ENCODE measurements at regions not wholly inside any gene's neighbourhood (a gene's known extent, or its start where the extent isn't known, plus 50 kb on each side); places are given as distances from the start of the nearest gene placed in this dataset.

GRCh38 chr20:6831461-6831860 lies 64.0 kb downstream of the BMP2 start:
- no peak overlapping the region for H3K27ac ChIP-seq
- no peaks in the 10 kb centered on the region for H3K36me3 ChIP-seq
- intact Hi-C loops (cut with DNase I; ENCODE audit: low total_unique reads) = no loop called here
- no peak overlapping the region for H3K4me3 ChIP-seq
- no peaks in the 10 kb centered on the region for H3K27me3 ChIP-seq
- no peaks in the 10 kb centered on the region for H3K4me1 ChIP-seq
- no peak for DNase-seq
- TF ChIP-seq POLR2A (IDR thresholded peaks at IDR 0.05) = no peak
- TF ChIP-seq CTCF (IDR thresholded peaks at IDR 0.05) = no peak
- H3K9me3 ChIP-seq = no peaks in the 10 kb centered on the region

- Histone ChIP-seq H3K4me1 (no peaks in the 10 kb centered on the region), H3K36me3 (no peaks in the 10 kb centered on the region), H3K9me3 (no peaks in the 10 kb centered on the region), H3K27me3 (no peaks in the 10 kb centered on the region), H3K4me3 (no peak overlapping the region), H3K27ac (no peak overlapping the region)
- TF ChIP-seq POLR2A (IDR thresholded peaks at IDR 0.05) (no peak), CTCF (IDR thresholded peaks at IDR 0.05) (no peak)
- no peak for DNase-seq
- intact Hi-C loops (cut with DNase I; ENCODE audit: low total_unique reads) = no loop called here
These were observed 65.3 kb downstream of the BMP2 start for GRCh38 chr20:6832811-6833210.

GRCh38 chr20:6835609-6836008 lies 68.1 kb downstream of the BMP2 start:
- H3K9me3 ChIP-seq = no peaks in the 10 kb centered on the region
- H3K4me3 ChIP-seq = no peak overlapping the region
- no peaks in the 10 kb centered on the region for H3K4me1 ChIP-seq
- DNase-seq = no peak
- intact Hi-C loops (cut with DNase I; ENCODE audit: low total_unique reads) = no loop called here
- no peaks in the 10 kb centered on the region for H3K36me3 ChIP-seq
- no peak overlapping the region for H3K27ac ChIP-seq
- TF ChIP-seq CTCF (IDR thresholded peaks at IDR 0.05) = no peak
- no peak for TF ChIP-seq POLR2A (IDR thresholded peaks at IDR 0.05)
- no peaks in the 10 kb centered on the region for H3K27me3 ChIP-seq

GRCh38 chr20:6836821-6837374 lies 69.4 kb downstream of the BMP2 start:
- Histone ChIP-seq H3K4me1 (no peaks in the 10 kb centered on the region), H3K27ac (no peak overlapping the region), H3K36me3 (no peaks in the 10 kb centered on the region), H3K9me3 (no peaks in the 10 kb centered on the region), H3K27me3 (no peaks in the 10 kb centered on the region), H3K4me3 (no peak overlapping the region)
- no peak for TF ChIP-seq POLR2A (IDR thresholded peaks at IDR 0.05)
- TF ChIP-seq CTCF (IDR thresholded peaks at IDR 0.05) = no peak
- intact Hi-C loops (cut with DNase I; ENCODE audit: low total_unique reads) = no loop called here
- DNase-seq = no peak

GRCh38 chr20:6837730-6838129 lies 70.2 kb downstream of the BMP2 start:
- H3K36me3 ChIP-seq = no peaks in the 10 kb centered on the region
- intact Hi-C loops (cut with DNase I; ENCODE audit: low total_unique reads) = no loop called here
- H3K4me3 ChIP-seq = no peak overlapping the region
- H3K4me1 ChIP-seq = no peaks in the 10 kb centered on the region
- no peak overlapping the region for H3K27ac ChIP-seq
- no peaks in the 10 kb centered on the region for H3K9me3 ChIP-seq
- no peak for DNase-seq
- no peaks in the 10 kb centered on the region for H3K27me3 ChIP-seq
- TF ChIP-seq POLR2A (IDR thresholded peaks at IDR 0.05) (no peak), CTCF (IDR thresholded peaks at IDR 0.05) (no peak)

Data from uterus (tissue), 3 donors.